ENCODE measurements at regions not wholly inside any gene's neighbourhood (a gene's known extent, or its start where the extent isn't known, plus 50 kb on each side); places are given as distances from the start of the nearest gene placed in this dataset.

- no peaks in the 10 kb centered on the region for H3K9me3 Mint-ChIP-seq
- no peaks in the 10 kb centered on the region for H3K36me3 Mint-ChIP-seq (ENCODE audit: insufficient read depth)
These were observed 51.9 kb upstream of the DBX2 start for GRCh38 chr12:45102818-45103217.

GRCh38 chr12:45105996-45106395, 55.1 kb upstream of the DBX2 start:
- no peak for ATAC-seq (replicated peaks; ENCODE audit: extremely low read depth, poor library complexity, severe bottlenecking)

More at GRCh38 chr12:45102818-45103217, 51.9 kb upstream of the DBX2 start:
- H3K4me1 Mint-ChIP-seq, result no peaks in the 10 kb centered on the region
- ATAC-seq (replicated peaks; ENCODE audit: extremely low read depth, poor library complexity, severe bottlenecking) (no peak), DNase-seq (ENCODE audit: low spot score in 2 of 2) (no peak)
- H3K27me3 Mint-ChIP-seq, result peaks cover 31% of the 10 kb centered on the region
- no peak overlapping the region for H3K4me3 Mint-ChIP-seq
- H3K27ac Mint-ChIP-seq (ENCODE audit: low read depth), result no peak overlapping the region

GRCh38 chr12:45112306-45112705, 61.4 kb upstream of the DBX2 start:
- Mint-ChIP-seq H3K4me1 (no peaks in the 10 kb centered on the region), H3K27ac (ENCODE audit: low read depth) (no peak overlapping the region), H3K27me3 (peaks cover 20% of the 10 kb centered on the region), H3K4me3 (no peak overlapping the region), H3K36me3 (ENCODE audit: insufficient read depth) (no peaks in the 10 kb centered on the region), H3K9me3 (no peaks in the 10 kb centered on the region)
- DNase-seq (ENCODE audit: low spot score in 2 of 2) (no peak), ATAC-seq (replicated peaks; ENCODE audit: extremely low read depth, poor library complexity, severe bottlenecking) (no peak)

More at GRCh38 chr12:45105996-45106395, 55.1 kb upstream of the DBX2 start:
- Mint-ChIP-seq H3K9me3 (no peaks in the 10 kb centered on the region), H3K4me3 (no peak overlapping the region), H3K27me3 (peaks cover 16% of the 10 kb centered on the region), H3K4me1 (no peaks in the 10 kb centered on the region), H3K36me3 (ENCODE audit: insufficient read depth) (no peaks in the 10 kb centered on the region), H3K27ac (ENCODE audit: low read depth) (no peak overlapping the region)
- no peak for DNase-seq (ENCODE audit: low spot score in 2 of 2)

GRCh38 chr12:45121224-45121623, 70.3 kb upstream of the DBX2 start:
- peaks cover 26% of the 10 kb centered on the region for H3K27me3 Mint-ChIP-seq
- ATAC-seq (replicated peaks; ENCODE audit: extremely low read depth, poor library complexity, severe bottlenecking) (no peak), DNase-seq (ENCODE audit: low spot score in 2 of 2) (no peak)
- no peaks in the 10 kb centered on the region for H3K4me1 Mint-ChIP-seq
- no peaks in the 10 kb centered on the region for H3K36me3 Mint-ChIP-seq (ENCODE audit: insufficient read depth)
- H3K27ac Mint-ChIP-seq (ENCODE audit: low read depth), result no peak overlapping the region
- H3K4me3 Mint-ChIP-seq, result no peak overlapping the region
- no peaks in the 10 kb centered on the region for H3K9me3 Mint-ChIP-seq

- no peak for DNase-seq (ENCODE audit: low spot score in 2 of 2)
- H3K27me3 Mint-ChIP-seq, result peaks cover 42% of the 10 kb centered on the region
- H3K27ac Mint-ChIP-seq (ENCODE audit: low read depth), result no peak overlapping the region
- no peak for ATAC-seq (replicated peaks; ENCODE audit: extremely low read depth, poor library complexity, severe bottlenecking)
- no peaks in the 10 kb centered on the region for H3K9me3 Mint-ChIP-seq
- H3K4me1 Mint-ChIP-seq, result no peaks in the 10 kb centered on the region
- no peak overlapping the region for H3K4me3 Mint-ChIP-seq
- no peaks in the 10 kb centered on the region for H3K36me3 Mint-ChIP-seq (ENCODE audit: insufficient read depth)
These were observed 72.0 kb upstream of the DBX2 start for GRCh38 chr12:45122768-45123380.

- H3K27me3 Mint-ChIP-seq, result peaks cover 50% of the 10 kb centered on the region
- no peak overlapping the region for H3K27ac Mint-ChIP-seq (ENCODE audit: low read depth)
- H3K4me1 Mint-ChIP-seq, result no peaks in the 10 kb centered on the region
- H3K36me3 Mint-ChIP-seq (ENCODE audit: insufficient read depth), result no peaks in the 10 kb centered on the region
- no peak for DNase-seq (ENCODE audit: low spot score in 2 of 2)
- ATAC-seq (replicated peaks; ENCODE audit: extremely low read depth, poor library complexity, severe bottlenecking), result no peak
- no peaks in the 10 kb centered on the region for H3K9me3 Mint-ChIP-seq
- H3K4me3 Mint-ChIP-seq, result no peak overlapping the region
These were observed 73.7 kb upstream of the DBX2 start for GRCh38 chr12:45124485-45125155.

GRCh38 chr12:45125997-45126396, 75.1 kb upstream of the DBX2 start:
- peaks cover 50% of the 10 kb centered on the region for H3K27me3 Mint-ChIP-seq
- H3K4me3 Mint-ChIP-seq, result no peak overlapping the region
- H3K4me1 Mint-ChIP-seq, result no peaks in the 10 kb centered on the region
- H3K27ac Mint-ChIP-seq (ENCODE audit: low read depth), result no peak overlapping the region
- no peaks in the 10 kb centered on the region for H3K9me3 Mint-ChIP-seq
- ATAC-seq (replicated peaks; ENCODE audit: extremely low read depth, poor library complexity, severe bottlenecking), result no peak
- no peaks in the 10 kb centered on the region for H3K36me3 Mint-ChIP-seq (ENCODE audit: insufficient read depth)
- no peak for DNase-seq (ENCODE audit: low spot score in 2 of 2)

GRCh38 chr12:45128637-45129036, 77.7 kb upstream of the DBX2 start:
- Mint-ChIP-seq H3K27ac (ENCODE audit: low read depth) (no peak overlapping the region), H3K9me3 (no peaks in the 10 kb centered on the region), H3K36me3 (ENCODE audit: insufficient read depth) (no peaks in the 10 kb centered on the region), H3K4me1 (no peaks in the 10 kb centered on the region), H3K27me3 (peaks cover 61% of the 10 kb centered on the region), H3K4me3 (no peak overlapping the region)
- DNase-seq (ENCODE audit: low spot score in 2 of 2), result no peak
- ATAC-seq (replicated peaks; ENCODE audit: extremely low read depth, poor library complexity, severe bottlenecking), result no peak

GRCh38 chr12:45130881-45131281, 80.0 kb upstream of the DBX2 start:
- H3K27ac Mint-ChIP-seq (ENCODE audit: low read depth), result no peak overlapping the region
- H3K27me3 Mint-ChIP-seq, result peaks cover 65% of the 10 kb centered on the region
- ATAC-seq (replicated peaks; ENCODE audit: extremely low read depth, poor library complexity, severe bottlenecking), result no peak
- H3K36me3 Mint-ChIP-seq (ENCODE audit: insufficient read depth), result no peaks in the 10 kb centered on the region
- H3K4me1 Mint-ChIP-seq, result no peaks in the 10 kb centered on the region
- no peak overlapping the region for H3K4me3 Mint-ChIP-seq
- no peak for DNase-seq (ENCODE audit: low spot score in 2 of 2)
- no peaks in the 10 kb centered on the region for H3K9me3 Mint-ChIP-seq

GRCh38 chr12:45131506-45131905, 80.6 kb upstream of the DBX2 start:
- Mint-ChIP-seq H3K4me3 (no peak overlapping the region), H3K27me3 (peaks cover 64% of the 10 kb centered on the region), H3K36me3 (ENCODE audit: insufficient read depth) (no peaks in the 10 kb centered on the region), H3K4me1 (no peaks in the 10 kb centered on the region), H3K27ac (ENCODE audit: low read depth) (no peak overlapping the region), H3K9me3 (no peaks in the 10 kb centered on the region)
- DNase-seq (ENCODE audit: low spot score in 2 of 2) (no peak), ATAC-seq (replicated peaks; ENCODE audit: extremely low read depth, poor library complexity, severe bottlenecking) (no peak)

- ATAC-seq (replicated peaks; ENCODE audit: extremely low read depth, poor library complexity, severe bottlenecking), result no peak
- H3K36me3 Mint-ChIP-seq (ENCODE audit: insufficient read depth), result no peaks in the 10 kb centered on the region
- no peaks in the 10 kb centered on the region for H3K9me3 Mint-ChIP-seq
These were observed 77.3 kb upstream of the ANO6 start for GRCh38 chr12:45138609-45139008.

GRCh38 chr12:45148006-45148405, 67.9 kb upstream of the ANO6 start:
- H3K36me3 Mint-ChIP-seq (ENCODE audit: insufficient read depth), result no peaks in the 10 kb centered on the region
- H3K4me3 Mint-ChIP-seq, result no peak overlapping the region
- peaks cover 30% of the 10 kb centered on the region for H3K27me3 Mint-ChIP-seq
- no peak overlapping the region for H3K27ac Mint-ChIP-seq (ENCODE audit: low read depth)
- H3K4me1 Mint-ChIP-seq, result no peaks in the 10 kb centered on the region
- no peak for DNase-seq (ENCODE audit: low spot score in 2 of 2)
- peaks cover 13% of the 10 kb centered on the region for H3K9me3 Mint-ChIP-seq
- no peak for ATAC-seq (replicated peaks; ENCODE audit: extremely low read depth, poor library complexity, severe bottlenecking)

More at GRCh38 chr12:45138609-45139008, 77.3 kb upstream of the ANO6 start:
- H3K4me1 Mint-ChIP-seq, result no peaks in the 10 kb centered on the region
- peaks cover 36% of the 10 kb centered on the region for H3K27me3 Mint-ChIP-seq
- DNase-seq (ENCODE audit: low spot score in 2 of 2), result no peak
- no peak overlapping the region for H3K27ac Mint-ChIP-seq (ENCODE audit: low read depth)
- no peak overlapping the region for H3K4me3 Mint-ChIP-seq

- H3K4me1 Mint-ChIP-seq, result no peaks in the 10 kb centered on the region
- H3K27me3 Mint-ChIP-seq, result peaks cover 30% of the 10 kb centered on the region
- H3K4me3 Mint-ChIP-seq, result no peak overlapping the region
- DNase-seq (ENCODE audit: low spot score in 2 of 2) (no peak), ATAC-seq (replicated peaks; ENCODE audit: extremely low read depth, poor library complexity, severe bottlenecking) (no peak)
- peaks cover 13% of the 10 kb centered on the region for H3K9me3 Mint-ChIP-seq
- H3K27ac Mint-ChIP-seq (ENCODE audit: low read depth), result no peak overlapping the region
- H3K36me3 Mint-ChIP-seq (ENCODE audit: insufficient read depth), result no peaks in the 10 kb centered on the region
These were observed 67.3 kb upstream of the ANO6 start for GRCh38 chr12:45148619-45149018.
